ENCODE measurements at regions not wholly inside any gene's neighbourhood (a gene's known extent, or its start where the extent isn't known, plus 50 kb on each side); places are given as distances from the start of the nearest gene placed in this dataset.

DNA sequence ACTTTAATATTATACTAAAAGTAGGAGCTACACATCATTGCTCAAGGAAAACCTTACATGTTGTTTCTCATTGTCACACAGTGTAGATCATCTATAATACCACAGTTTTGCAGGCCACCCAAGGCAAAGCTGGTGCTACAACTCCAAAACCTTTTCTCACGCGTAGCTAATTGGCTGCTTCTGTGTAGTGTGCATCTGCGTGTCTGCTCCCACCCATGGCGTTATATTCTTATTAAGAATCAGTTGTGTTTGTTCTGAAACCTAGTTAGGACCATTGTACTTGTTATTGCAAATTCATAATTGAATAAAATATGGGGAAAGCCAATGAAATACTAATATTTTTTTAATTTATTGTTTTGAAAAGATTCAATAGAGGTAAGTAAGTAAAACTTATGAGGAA is 83.9 kb downstream of the RBM43 start:
- no peak for DNase-seq
- no peaks in the 10 kb centered on the region for H3K27me3 Mint-ChIP-seq (ENCODE audit: low read depth)
- Histone ChIP-seq H2BK120ac (ENCODE audit: low read depth, low read length, poor library complexity, severe bottlenecking) (no peak overlapping the region), H2BK12ac (ENCODE audit: insufficient read length, low read depth, low read length) (no peak overlapping the region), H3K27ac (ENCODE audit: insufficient read length, low read depth, low read length) (no peak overlapping the region), H3K56ac (ENCODE audit: insufficient read length, low read depth, low read length) (no peak overlapping the region), H3K79me2 (ENCODE audit: insufficient read depth, low read length) (no peaks in the 10 kb centered on the region), H3K4me1 (ENCODE audit: insufficient read depth, low read length) (peaks cover 12% of the 10 kb centered on the region; the same call in 1 of the 2 replicates), H4K8ac (replicated peaks; ENCODE audit: insufficient read length, low read depth, low read length) (no peak overlapping the region), H3K23me2 (ENCODE audit: insufficient read length, low read depth, low read length, poor library complexity, severe bottlenecking) (no peaks in the 10 kb centered on the region), H4K5ac (ENCODE audit: insufficient read length, low read depth, low read length) (no peak overlapping the region), H4K20me1 (ENCODE audit: control insufficient read depth, insufficient read depth, insufficient read length) (no peaks in the 10 kb centered on the region), H3K4ac (ENCODE audit: low read depth, low read length) (no peak overlapping the region), H3K23ac (ENCODE audit: insufficient read length, low read depth, low read length) (no peak overlapping the region), H3K27me3 (ENCODE audit: insufficient read depth, low read length) (no peaks in the 10 kb centered on the region), H3K9ac (ENCODE audit: extremely low read depth, insufficient read length, low read length) (no peak overlapping the region), H2BK15ac (ENCODE audit: low read depth, low read length) (no peak overlapping the region), H3K79me1 (ENCODE audit: insufficient read depth, low read depth, low read length, poor library complexity, severe bottlenecking) (no peaks in the 10 kb centered on the region), H4K91ac (ENCODE audit: insufficient read length, low read depth, low read length) (no peak overlapping the region), H3K9me3 (ENCODE audit: control insufficient read depth, low read depth, low read length) (no peaks in the 10 kb centered on the region), H3K14ac (ENCODE audit: insufficient read depth, low read length) (no peak overlapping the region), H3T11ph (ENCODE audit: low read length) (no peak overlapping the region), H2BK20ac (ENCODE audit: low read depth, low read length, poor library complexity, severe bottlenecking) (no peak overlapping the region), H3K4me2 (ENCODE audit: insufficient read depth, insufficient read length, low read length) (no peak overlapping the region), H2AK5ac (ENCODE audit: insufficient read length, low read length) (no peak overlapping the region), H2AFZ (ENCODE audit: low read length) (no peak overlapping the region), H2BK5ac (ENCODE audit: insufficient read length, low read length) (no peak overlapping the region), H3K18ac (ENCODE audit: insufficient read length, low read depth, low read length) (no peak overlapping the region)
- H3K36me3 Mint-ChIP-seq (ENCODE audit: insufficient read depth in 1 of 3, low read depth in 3 of 3): no peaks in the 10 kb centered on the region
- H3K9me3 Mint-ChIP-seq: no peaks in the 10 kb centered on the region
- H3K4me3 Mint-ChIP-seq: no peak overlapping the region
- H3K4me1 Mint-ChIP-seq: peaks cover 44 to 55% of the 10 kb centered on the region in 2 experiments
- WGBS (ENCODE audit: extremely low coverage, insufficient read length, low lambda C conversion rate): no CpG with 5 or more reads among the region's 4 CpGs
- no peak for TF ChIP-seq CTCF (conservative IDR thresholded peaks at IDR 0.05)
- no peak overlapping the region for H3K27ac Mint-ChIP-seq

Data from H9 (cell line).